K562 (cell line): ENCODE measurements at regions not wholly inside any gene's neighbourhood (a gene's known extent, or its start where the extent isn't known, plus 50 kb on each side); places are given as distances from the start of the nearest gene placed in this dataset.

Experiments
- ARID1B ChIP-seq: fragments of 450-650 bp; IDR thresholded peaks from 2 replicates; pipeline ENCODE4 v1.6.1; 2016; ENCODE audit warnings: antibody characterized with exemption, mild to moderate bottlenecking, inconsistent platforms
- BCOR ChIP-seq: fragments of 450-650 bp; IDR thresholded peaks from 2 replicates; pipeline ENCODE4 v1.6.1; 2016
- JUN ChIP-seq, 2 experiments: sonication (generic) in 1 of 2; formaldehyde crosslinking in 1 of 2; IDR thresholded peaks; 2 replicates each; pipeline versions ENCODE4 v1.6.1 to v1.8.0; 2012 to 2022; ENCODE audit warnings: borderline replicate concordance in 2 of 2, mild to moderate bottlenecking in 2 of 2, improper control_type of control experiment in 1 of 2, low read depth in 1 of 2, low read length in 1 of 2, missing genetic modification reagents in 1 of 2
- MECOM ChIP-seq: fragments of 250-450 bp; sonication (Bioruptor Pico); IDR thresholded peaks from 2 replicates; pipeline ENCODE4 v1.8.0; 2022; ENCODE audit warnings: inconsistent platforms
- POLR2AphosphoS5 ChIP-seq: IDR thresholded peaks from 2 replicates; pipeline ENCODE4 v1.6.1; 2011; ENCODE audit warnings: mild to moderate bottlenecking, low read depth, low read length, moderate library complexity; ENCODE audit not compliant: control insufficient read depth, insufficient read depth
- POLR2H ChIP-seq: IDR thresholded peaks from 2 replicates; pipeline ENCODE4 v1.6.1; 2016; ENCODE audit warnings: missing genetic modification characterization, low read depth, mild to moderate bottlenecking, control low read depth, missing compliant biosample characterization, moderate library complexity
- PPARD ChIP-seq: fragments of 250-450 bp; sonication (Bioruptor Pico); IDR thresholded peaks from 2 replicates; pipeline ENCODE4 v1.8.0; 2022; ENCODE audit warnings: inconsistent platforms, mild to moderate bottlenecking, moderate library complexity
- PTRF ChIP-seq: fragments of 450-650 bp; IDR thresholded peaks from 2 replicates; pipeline ENCODE4 v1.6.1; 2016; ENCODE audit warnings: mild to moderate bottlenecking, missing genetic modification characterization, missing compliant biosample characterization
- PTTG1 ChIP-seq: fragments of 450-650 bp; IDR thresholded peaks from 2 replicates; pipeline ENCODE4 v1.6.1; 2016; ENCODE audit warnings: low read depth, mild to moderate bottlenecking, missing genetic modification characterization, missing compliant biosample characterization
- RUNX1 ChIP-seq: sonication (generic); IDR thresholded peaks from 2 replicates; pipeline ENCODE4 v1.6.1; 2016; ENCODE audit warnings: antibody characterized with exemption, low read depth
- TAF9B ChIP-seq: fragments of 450-650 bp; IDR thresholded peaks from 2 replicates; pipeline ENCODE4 v1.6.1; 2018; ENCODE audit warnings: mild to moderate bottlenecking; ENCODE audit not compliant: partially characterized antibody
- TBP ChIP-seq: optimal IDR thresholded peaks from 2 replicates; pipeline ENCODE3; 2011; ENCODE audit warnings: low read depth, low read length, improper control_type of control experiment
- TEAD4 ChIP-seq, 2 experiments: sonication (generic) in 1 of 2; formaldehyde crosslinking in 1 of 2; IDR thresholded peaks; 2 replicates each; pipeline versions ENCODE4 v1.6.1 to v1.8.0; 2012 to 2022; ENCODE audit warnings: borderline replicate concordance in 1 of 2, inconsistent platforms in 1 of 2, low read length in 1 of 2, mild to moderate bottlenecking in 1 of 2, missing genetic modification reagents in 1 of 2
- VEZF1 ChIP-seq: fragments of 200-800 bp; sonication (Bioruptor generic); IDR thresholded peaks from 2 replicates; pipeline ENCODE4 v1.6.1; 2017; ENCODE audit warnings: missing genetic modification characterization, missing compliant biosample characterization
- ZNF282 ChIP-seq: sonication (generic); formaldehyde crosslinking; IDR thresholded peaks from 2 replicates; pipeline ENCODE4 v1.8.1; 2023; ENCODE audit warnings: missing genetic modification reagents
- ZNF644 ChIP-seq: fragments of 200-800 bp; sonication (Bioruptor generic); IDR thresholded peaks from 2 replicates; pipeline ENCODE4 v1.6.1; 2016; ENCODE audit warnings: low read depth, missing genetic modification characterization, missing compliant biosample characterization
- ZNF699 ChIP-seq: fragments of 250-450 bp; sonication (Bioruptor Pico); IDR thresholded peaks from 2 replicates; pipeline ENCODE4 v1.8.0; 2021; ENCODE audit warnings: mild to moderate bottlenecking, moderate library complexity; ENCODE audit not compliant: insufficient replicate concordance
- TF ChIP-seq, protein P1 (sequence below): fragments of 250-450 bp; sonication (Bioruptor Pico); IDR thresholded peaks from 2 replicates; pipeline ENCODE4 v1.8.0; 2021; ENCODE audit warnings: moderate library complexity, mild to moderate bottlenecking, inconsistent platforms
- TF ChIP-seq, protein P2 (sequence below): sonication (generic); formaldehyde crosslinking; IDR thresholded peaks from 2 replicates; pipeline ENCODE4 v1.8.0; 2022; ENCODE audit warnings: mild to moderate bottlenecking, missing genetic modification reagents, borderline replicate concordance
- TF ChIP-seq, protein P3 (sequence below): fragments of 250-450 bp; sonication (Bioruptor Pico); IDR thresholded peaks from 2 replicates; pipeline ENCODE4 v1.4.0; 2020; ENCODE audit warnings: mild to moderate bottlenecking, moderate library complexity
- TF ChIP-seq, protein P4 (sequence below): fragments of 450-650 bp; IDR thresholded peaks from 2 replicates; pipeline ENCODE4 v1.6.1; 2016; ENCODE audit warnings: low read depth, mild to moderate bottlenecking, moderate library complexity

- TF ChIP-seq, protein P1, sequence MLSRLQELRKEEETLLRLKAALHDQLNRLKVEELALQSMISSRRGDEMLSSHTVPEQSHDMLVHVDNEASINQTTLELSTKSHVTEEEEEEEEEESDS, result peak; percentile 52; the same call in 1 of the 2 replicates
- TF ChIP-seq POLR2H (tag) (peak; percentile 53; the same call in 1 of the 2 replicates), VEZF1 (peak; percentile 48; the same call in 1 of the 2 replicates), PPARD (CRISPR knock-in tag) (peak; percentile 80; the same call in 1 of the 2 replicates), ZNF699 (CRISPR knock-in tag) (no peak), BCOR (peak; percentile 46; the same call in 1 of the 2 replicates), POLR2AphosphoS5 (peak; percentile 95), TAF9B (peak; percentile 24), TEAD4 (IDR thresholded peaks at IDR 0.05; ENCODE audit: low read length) (peak; percentile 98), TEAD4 (CRISPR knock-in tag; IDR thresholded peaks at IDR 0.05; ENCODE audit: borderline replicate concordance) (no peak), PTTG1 (peak; percentile 85), MECOM (CRISPR knock-in tag) (peak; percentile 100), PTRF (tag) (peak; percentile 87), RUNX1 (peak; percentile 54; the same call in 1 of the 2 replicates), ZNF282 (CRISPR knock-in tag) (no peak), ARID1B (peak; percentile 95), TBP (peak; percentile 83), JUN (IDR thresholded peaks at IDR 0.05; ENCODE audit: borderline replicate concordance, low read depth, low read length) (no peak), JUN (CRISPR knock-in tag; IDR thresholded peaks at IDR 0.05; ENCODE audit: borderline replicate concordance) (no peak), ZNF644 (tag) (peak; percentile 98)
- TF ChIP-seq, protein P2, sequence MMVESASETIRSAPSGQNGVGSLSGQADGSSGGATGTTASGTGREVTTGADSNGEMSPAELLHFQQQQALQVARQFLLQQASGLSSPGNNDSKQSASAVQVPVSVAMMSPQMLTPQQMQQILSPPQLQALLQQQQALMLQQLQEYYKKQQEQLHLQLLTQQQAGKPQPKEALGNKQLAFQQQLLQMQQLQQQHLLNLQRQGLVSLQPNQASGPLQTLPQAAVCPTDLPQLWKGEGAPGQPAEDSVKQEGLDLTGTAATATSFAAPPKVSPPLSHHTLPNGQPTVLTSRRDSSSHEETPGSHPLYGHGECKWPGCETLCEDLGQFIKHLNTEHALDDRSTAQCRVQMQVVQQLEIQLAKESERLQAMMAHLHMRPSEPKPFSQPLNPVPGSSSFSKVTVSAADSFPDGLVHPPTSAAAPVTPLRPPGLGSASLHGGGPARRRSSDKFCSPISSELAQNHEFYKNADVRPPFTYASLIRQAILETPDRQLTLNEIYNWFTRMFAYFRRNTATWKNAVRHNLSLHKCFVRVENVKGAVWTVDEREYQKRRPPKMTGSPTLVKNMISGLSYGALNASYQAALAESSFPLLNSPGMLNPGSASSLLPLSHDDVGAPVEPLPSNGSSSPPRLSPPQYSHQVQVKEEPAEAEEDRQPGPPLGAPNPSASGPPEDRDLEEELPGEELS (CRISPR knock-in tag), result no peak
- TF ChIP-seq, protein P3, sequence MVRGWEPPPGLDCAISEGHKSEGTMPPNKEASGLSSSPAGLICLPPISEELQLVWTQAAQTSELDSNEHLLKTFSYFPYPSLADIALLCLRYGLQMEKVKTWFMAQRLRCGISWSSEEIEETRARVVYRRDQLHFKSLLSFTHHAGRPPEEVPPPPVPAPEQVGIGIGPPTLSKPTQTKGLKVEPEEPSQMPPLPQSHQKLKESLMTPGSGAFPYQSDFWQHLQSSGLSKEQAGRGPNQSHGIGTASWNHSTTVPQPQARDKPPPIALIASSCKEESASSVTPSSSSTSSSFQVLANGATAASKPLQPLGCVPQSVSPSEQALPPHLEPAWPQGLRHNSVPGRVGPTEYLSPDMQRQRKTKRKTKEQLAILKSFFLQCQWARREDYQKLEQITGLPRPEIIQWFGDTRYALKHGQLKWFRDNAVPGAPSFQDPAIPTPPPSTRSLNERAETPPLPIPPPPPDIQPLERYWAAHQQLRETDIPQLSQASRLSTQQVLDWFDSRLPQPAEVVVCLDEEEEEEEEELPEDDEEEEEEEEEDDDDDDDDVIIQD (CRISPR knock-in tag), result peak; percentile 94
- TF ChIP-seq, protein P4, sequence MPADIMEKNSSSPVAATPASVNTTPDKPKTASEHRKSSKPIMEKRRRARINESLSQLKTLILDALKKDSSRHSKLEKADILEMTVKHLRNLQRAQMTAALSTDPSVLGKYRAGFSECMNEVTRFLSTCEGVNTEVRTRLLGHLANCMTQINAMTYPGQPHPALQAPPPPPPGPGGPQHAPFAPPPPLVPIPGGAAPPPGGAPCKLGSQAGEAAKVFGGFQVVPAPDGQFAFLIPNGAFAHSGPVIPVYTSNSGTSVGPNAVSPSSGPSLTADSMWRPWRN, result peak; percentile 65; the same call in 1 of the 2 replicates
Measured at GRCh38 chr17:12438813-12439586, 226.7 kb upstream of the MYOCD start (continued).
